Esophagus squamous epithelium (tissue), 4 donors: ENCODE measurements at regions not wholly inside any gene's neighbourhood (a gene's known extent, or its start where the extent isn't known, plus 50 kb on each side); places are given as distances from the start of the nearest gene placed in this dataset.

Experiments
- POLR2A ChIP-seq, 4 donors: fragments of 450-650 bp; IDR thresholded peaks; one replicate each; pipeline ENCODE4 v1.6.1; 2017; ENCODE audit warnings: antibody characterized with exemption in 4 of 4, mild to moderate bottlenecking in 4 of 4, moderate library complexity in 3 of 4
- TF ChIP-seq, protein P1 (sequence below), 6 experiments: fragments of 450-650 bp in 4 of 6; fragments of 200-600 bp in 2 of 6; sonication (generic) in 2 of 6; IDR thresholded peaks; one replicate each; pipeline ENCODE4 v1.5.1; 2016 to 2019; ENCODE audit warnings: antibody characterized with exemption in 6 of 6, mild to moderate bottlenecking in 4 of 6, moderate library complexity in 4 of 6

DNA sequence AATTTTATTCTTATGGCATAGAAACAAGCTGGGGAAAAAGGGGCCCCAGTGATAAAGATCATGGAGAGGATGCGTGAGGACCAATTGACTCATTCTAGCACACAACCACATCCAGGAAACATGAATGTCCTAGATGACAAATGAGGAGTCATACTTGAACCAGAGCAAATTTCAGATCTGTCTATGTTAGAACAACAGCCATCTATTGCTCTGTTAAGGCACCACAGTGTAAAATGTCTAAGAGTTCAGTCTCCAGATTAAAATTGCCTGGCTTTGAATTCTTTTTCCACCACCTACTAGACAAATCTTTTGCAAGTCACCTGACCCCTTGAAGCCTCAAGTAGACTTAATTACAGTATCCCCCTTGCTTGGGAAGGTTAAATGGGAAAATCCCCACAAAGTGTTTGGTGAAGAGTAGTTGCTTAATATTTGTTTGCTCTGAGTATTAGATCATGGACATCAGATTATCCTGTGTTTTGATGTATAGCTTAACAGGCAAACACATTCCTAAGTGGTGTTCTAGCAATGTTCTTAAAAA is 258.7 kb upstream of the TGFBR2 start:
- TF ChIP-seq, protein P1, sequence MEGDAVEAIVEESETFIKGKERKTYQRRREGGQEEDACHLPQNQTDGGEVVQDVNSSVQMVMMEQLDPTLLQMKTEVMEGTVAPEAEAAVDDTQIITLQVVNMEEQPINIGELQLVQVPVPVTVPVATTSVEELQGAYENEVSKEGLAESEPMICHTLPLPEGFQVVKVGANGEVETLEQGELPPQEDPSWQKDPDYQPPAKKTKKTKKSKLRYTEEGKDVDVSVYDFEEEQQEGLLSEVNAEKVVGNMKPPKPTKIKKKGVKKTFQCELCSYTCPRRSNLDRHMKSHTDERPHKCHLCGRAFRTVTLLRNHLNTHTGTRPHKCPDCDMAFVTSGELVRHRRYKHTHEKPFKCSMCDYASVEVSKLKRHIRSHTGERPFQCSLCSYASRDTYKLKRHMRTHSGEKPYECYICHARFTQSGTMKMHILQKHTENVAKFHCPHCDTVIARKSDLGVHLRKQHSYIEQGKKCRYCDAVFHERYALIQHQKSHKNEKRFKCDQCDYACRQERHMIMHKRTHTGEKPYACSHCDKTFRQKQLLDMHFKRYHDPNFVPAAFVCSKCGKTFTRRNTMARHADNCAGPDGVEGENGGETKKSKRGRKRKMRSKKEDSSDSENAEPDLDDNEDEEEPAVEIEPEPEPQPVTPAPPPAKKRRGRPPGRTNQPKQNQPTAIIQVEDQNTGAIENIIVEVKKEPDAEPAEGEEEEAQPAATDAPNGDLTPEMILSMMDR (IDR thresholded peaks at IDR 0.05), result no peak
- no peak for TF ChIP-seq POLR2A (IDR thresholded peaks at IDR 0.05)
